Large intestine (tissue), 3 donors: ENCODE measurements at regions not wholly inside any gene's neighbourhood (a gene's known extent, or its start where the extent isn't known, plus 50 kb on each side); places are given as distances from the start of the nearest gene placed in this dataset.

Experiments
- DNase-seq, 2 donors: peaks; one replicate each; pipeline versions ENCODE4 v3.0.0 to v3.0.0-alpha.2; 2013
- H3K27ac ChIP-seq: one replicate; pipeline ENCODE4 v1.5.1; 2013; ENCODE audit warnings: low read length
- H3K27me3 ChIP-seq: 2 replicates; pipeline ENCODE4 v1.6.1; 2013; ENCODE audit warnings: low read length; ENCODE audit not compliant: control insufficient read depth, insufficient read depth
- H3K36me3 ChIP-seq: 2 replicates; pipeline ENCODE4 v1.6.1; 2013; ENCODE audit warnings: low read length; ENCODE audit not compliant: control insufficient read depth, insufficient read depth
- H3K4me1 ChIP-seq: one replicate; pipeline ENCODE4 v1.6.1; 2013; ENCODE audit warnings: low read length; ENCODE audit not compliant: control insufficient read depth, insufficient read depth
- H3K4me3 ChIP-seq: one replicate; pipeline ENCODE4 v1.5.1; 2013; ENCODE audit warnings: low read length
- H3K9me3 ChIP-seq: one replicate; pipeline ENCODE4 v1.6.1; 2013; ENCODE audit warnings: mild to moderate bottlenecking, low read depth, low read length, moderate library complexity; ENCODE audit not compliant: control insufficient read depth
- WGBS: methylation state at CpG from one replicate; pipeline ENCODE4 v1.1.5; 2013; ENCODE audit warnings: low lambda C conversion rate; ENCODE audit not compliant: insufficient coverage; 5-methylcytosine and 5-hydroxymethylcytosine counted together

- no peaks in the 10 kb centered on the region for H3K36me3 ChIP-seq
- H3K9me3 ChIP-seq: no peaks in the 10 kb centered on the region
- H3K27ac ChIP-seq: no peak overlapping the region
- H3K27me3 ChIP-seq: no peaks in the 10 kb centered on the region
- no peaks in the 10 kb centered on the region for H3K4me1 ChIP-seq
- DNase-seq: no peak
- H3K4me3 ChIP-seq: no peak overlapping the region
These were observed 624.8 kb upstream of the ADGRL3 start for GRCh38 chr4:60575336-60575735.

- Histone ChIP-seq H3K27me3 (no peaks in the 10 kb centered on the region), H3K4me3 (no peak overlapping the region)
- WGBS: 78% methylated on average over 2 of the region's 2 CpGs
These were observed 620.8 kb upstream of the ADGRL3 start for GRCh38 chr4:60579335-60579734.

GRCh38 chr4:60581919-60582536 lies 618.1 kb upstream of the ADGRL3 start:
- Histone ChIP-seq H3K9me3 (no peaks in the 10 kb centered on the region), H3K36me3 (no peaks in the 10 kb centered on the region)
- WGBS: no CpG with 5 or more reads among the region's 1 CpG

More at GRCh38 chr4:60579335-60579734, 620.8 kb upstream of the ADGRL3 start:
- H3K4me1 ChIP-seq: no peaks in the 10 kb centered on the region
- H3K27ac ChIP-seq: no peak overlapping the region
- H3K36me3 ChIP-seq: no peaks in the 10 kb centered on the region
- H3K9me3 ChIP-seq: no peaks in the 10 kb centered on the region
- no peak for DNase-seq

GRCh38 chr4:60588556-60588955 lies 611.6 kb upstream of the ADGRL3 start:
- no peak for DNase-seq
- H3K9me3 ChIP-seq: no peaks in the 10 kb centered on the region
- no CpG with 5 or more reads among the region's 1 CpG for WGBS
- H3K27ac ChIP-seq: no peak overlapping the region
- no peaks in the 10 kb centered on the region for H3K36me3 ChIP-seq
- no peaks in the 10 kb centered on the region for H3K27me3 ChIP-seq
- H3K4me3 ChIP-seq: no peak overlapping the region
- no peaks in the 10 kb centered on the region for H3K4me1 ChIP-seq

More at GRCh38 chr4:60581919-60582536, 618.1 kb upstream of the ADGRL3 start:
- Histone ChIP-seq H3K4me1 (no peaks in the 10 kb centered on the region), H3K27ac (no peak overlapping the region), H3K4me3 (no peak overlapping the region), H3K27me3 (no peaks in the 10 kb centered on the region)
- no peak for DNase-seq

DNA sequence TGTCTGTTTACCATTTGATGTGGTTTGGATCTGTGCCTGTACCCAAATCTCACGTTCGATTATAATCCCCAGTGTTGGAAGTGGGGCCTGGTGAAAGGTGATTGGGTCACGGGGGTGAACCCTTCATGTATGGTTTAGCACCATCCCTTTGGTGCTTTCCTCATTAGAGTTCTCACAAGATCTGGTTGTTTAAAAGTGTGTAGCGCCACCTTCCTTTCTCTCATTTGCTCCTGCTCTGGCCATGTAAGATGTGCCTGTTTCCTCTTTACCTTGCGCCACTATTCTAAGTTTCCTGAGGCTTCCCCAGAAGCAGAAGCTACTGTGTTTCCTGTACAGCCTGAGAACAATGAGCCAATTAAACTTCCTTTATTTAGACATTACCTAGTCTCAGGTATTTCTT lies 610.7 kb upstream of the ADGRL3 start:
- WGBS: no CpG with 5 or more reads among the region's 5 CpGs
- H3K4me3 ChIP-seq: no peak overlapping the region
- H3K27ac ChIP-seq: no peak overlapping the region
- no peaks in the 10 kb centered on the region for H3K27me3 ChIP-seq
- no peaks in the 10 kb centered on the region for H3K4me1 ChIP-seq
- DNase-seq: no peak
- no peaks in the 10 kb centered on the region for H3K9me3 ChIP-seq
- H3K36me3 ChIP-seq: no peaks in the 10 kb centered on the region

DNA sequence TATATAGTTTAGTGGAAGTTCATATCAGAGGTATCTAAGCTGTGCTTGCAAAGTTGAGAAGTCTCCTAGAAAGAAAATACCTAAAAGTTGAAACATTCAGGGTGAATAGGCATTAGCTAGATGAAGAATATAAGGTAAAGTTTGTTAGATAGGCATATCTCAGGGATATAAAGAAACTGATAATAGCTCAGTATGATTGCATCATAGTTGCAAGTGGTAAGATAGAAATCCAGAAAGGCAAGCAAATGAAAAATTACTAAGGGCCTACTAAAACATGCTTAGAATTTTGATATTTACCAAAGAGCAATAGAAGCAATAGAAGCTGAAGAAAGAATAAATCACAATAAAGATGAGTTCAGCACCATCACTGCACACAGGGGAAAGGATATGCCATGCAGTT lies 610.0 kb upstream of the ADGRL3 start:
- no peak for DNase-seq
- no peaks in the 10 kb centered on the region for H3K9me3 ChIP-seq

DNA sequence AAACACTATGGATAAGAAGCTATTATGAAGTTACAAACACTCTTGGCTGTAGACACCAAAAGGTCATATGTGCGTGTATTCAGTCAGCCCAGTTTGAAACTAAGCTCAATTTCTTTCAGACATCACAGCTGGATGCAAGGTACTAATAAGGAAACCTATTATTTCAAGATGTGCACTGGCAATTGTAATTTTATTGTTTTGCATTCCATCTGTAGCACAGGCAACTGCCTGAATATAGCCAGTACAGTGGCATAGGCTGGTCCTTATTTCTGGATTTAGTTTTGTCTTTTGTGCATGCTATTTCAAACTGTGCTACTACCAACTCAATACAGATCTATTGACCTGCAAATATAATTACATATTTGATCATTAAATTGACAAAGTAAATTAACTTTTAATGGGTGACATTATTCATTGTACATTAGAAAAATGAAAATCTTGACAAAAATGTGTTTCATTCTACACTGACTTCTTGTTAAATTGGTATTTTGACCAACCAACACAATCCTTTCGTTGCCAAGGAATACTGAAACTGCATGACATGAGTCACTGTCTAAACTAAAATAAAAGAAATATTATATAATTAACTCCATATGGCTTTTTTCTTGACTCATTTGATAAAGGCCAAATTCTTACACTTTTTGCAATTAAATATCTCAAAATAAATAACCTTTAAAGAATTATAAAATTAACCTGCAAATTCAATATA lies 594.3 kb upstream of the ADGRL3 start:
- H3K36me3 ChIP-seq: no peaks in the 10 kb centered on the region
- DNase-seq: no peak
- no CpG with 5 or more reads among the region's 2 CpGs for WGBS
- no peak overlapping the region for H3K4me3 ChIP-seq
- H3K27ac ChIP-seq: no peak overlapping the region
- H3K4me1 ChIP-seq: no peaks in the 10 kb centered on the region
- H3K27me3 ChIP-seq: no peaks in the 10 kb centered on the region
- H3K9me3 ChIP-seq: no peaks in the 10 kb centered on the region

More for the DNA sequence above, 610.0 kb upstream of the ADGRL3 start:
- Histone ChIP-seq H3K4me3 (no peak overlapping the region), H3K36me3 (no peaks in the 10 kb centered on the region), H3K27me3 (no peaks in the 10 kb centered on the region), H3K27ac (no peak overlapping the region), H3K4me1 (no peaks in the 10 kb centered on the region)

GRCh38 chr4:60611762-60612496 lies 588.2 kb upstream of the ADGRL3 start:
- no peak overlapping the region for H3K4me3 ChIP-seq
- no peaks in the 10 kb centered on the region for H3K4me1 ChIP-seq
- H3K9me3 ChIP-seq: no peaks in the 10 kb centered on the region
- no peak overlapping the region for H3K27ac ChIP-seq
- WGBS: no CpG with 5 or more reads among the region's 9 CpGs
- no peaks in the 10 kb centered on the region for H3K27me3 ChIP-seq
- no peak for DNase-seq
- H3K36me3 ChIP-seq: no peaks in the 10 kb centered on the region

GRCh38 chr4:60617731-60618130 lies 582.4 kb upstream of the ADGRL3 start:
- H3K27me3 ChIP-seq: no peaks in the 10 kb centered on the region
- no peak for DNase-seq
- H3K4me1 ChIP-seq: no peaks in the 10 kb centered on the region
- no peak overlapping the region for H3K4me3 ChIP-seq
- no peaks in the 10 kb centered on the region for H3K36me3 ChIP-seq
- peaks cover 2% of the 10 kb centered on the region for H3K9me3 ChIP-seq
- 75% methylated on average over 1 of the region's 4 CpGs for WGBS
- no peak overlapping the region for H3K27ac ChIP-seq

DNA sequence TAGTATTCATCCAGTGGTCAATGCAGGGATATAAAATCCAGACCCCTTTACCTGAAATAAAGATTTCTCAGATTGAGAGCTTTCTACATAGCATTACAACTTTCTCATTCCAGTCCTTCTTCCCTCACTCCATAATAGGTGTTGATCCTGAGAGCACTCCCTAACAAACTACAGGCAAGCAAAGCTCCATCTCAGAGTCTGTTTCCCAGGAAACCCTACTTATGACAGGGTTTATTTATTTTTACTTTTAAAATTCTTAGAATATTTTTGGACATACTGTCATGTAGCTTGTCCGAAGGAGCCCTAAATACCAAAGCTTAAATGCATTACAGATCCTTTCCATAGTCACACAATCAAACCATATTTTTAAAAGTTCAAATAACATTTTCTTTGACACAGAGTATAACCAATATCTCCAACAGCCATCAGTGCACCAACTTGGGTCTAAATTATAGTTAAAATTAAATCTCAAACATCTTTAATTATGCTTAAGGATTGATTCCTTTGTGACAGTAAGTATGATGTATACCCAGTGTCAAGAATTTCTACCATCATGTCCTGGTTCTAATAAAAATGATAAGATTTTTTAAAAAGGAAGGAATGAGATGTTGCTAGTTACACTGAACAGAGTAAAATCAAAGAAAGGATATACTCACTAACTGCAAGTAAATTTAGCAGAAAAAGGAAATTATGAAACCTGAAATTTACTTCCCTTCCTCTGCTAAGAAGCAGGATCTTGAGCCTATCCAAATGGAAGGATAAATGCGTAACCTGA lies 580.4 kb upstream of the ADGRL3 start:
- no peaks in the 10 kb centered on the region for H3K27me3 ChIP-seq
- 60% methylated on average over 1 of the region's 2 CpGs for WGBS
- peaks cover 6% of the 10 kb centered on the region for H3K9me3 ChIP-seq
- no peak for DNase-seq
- no peaks in the 10 kb centered on the region for H3K36me3 ChIP-seq
- no peak overlapping the region for H3K4me3 ChIP-seq
- H3K27ac ChIP-seq: no peak overlapping the region
- no peaks in the 10 kb centered on the region for H3K4me1 ChIP-seq
